ENCODE measurements at regions not wholly inside any gene's neighbourhood (a gene's known extent, or its start where the extent isn't known, plus 50 kb on each side); places are given as distances from the start of the nearest gene placed in this dataset.
"Not testable (repeated sequence)": the region's sequence is repeated elsewhere in the genome, so short reads cannot be mapped to it uniquely, and the experiment has no call there.

DNA sequence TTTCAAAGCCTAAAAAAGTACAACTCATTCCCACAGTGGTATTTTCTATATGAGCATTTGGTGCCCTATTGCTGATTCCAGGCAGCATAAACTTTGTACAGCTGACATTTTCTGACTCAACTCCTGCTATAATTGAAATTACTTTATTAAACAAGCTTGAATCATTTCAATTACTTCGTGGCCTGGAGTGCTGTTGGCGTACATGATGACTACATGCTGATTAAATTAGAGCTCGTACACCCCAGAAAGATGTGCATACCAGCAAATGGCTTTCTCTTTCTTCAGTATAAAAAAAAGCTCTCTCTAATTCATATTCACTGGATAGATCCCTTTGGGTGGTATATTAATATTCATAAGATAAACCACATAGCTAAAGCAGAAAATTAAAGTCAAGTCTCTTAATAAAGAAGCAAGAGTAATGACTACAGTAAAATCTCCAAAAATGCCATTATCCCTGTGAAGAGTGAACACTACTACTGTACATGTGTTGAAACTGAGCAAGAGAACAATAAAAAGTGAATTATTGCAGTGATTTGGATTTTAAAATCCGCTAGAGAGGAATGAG is 245.0 kb upstream of the IGFBP7 start:
- DNase-seq (ENCODE audit: low read depth in 2 of 3, low spot score in 2 of 3) = no peak

- no peak for DNase-seq (ENCODE audit: low read depth in 2 of 3, low spot score in 2 of 3)
Observed at GRCh38 chr4:57351731-57352130, 241.5 kb upstream of the IGFBP7 start.

- no peak for DNase-seq (ENCODE audit: low read depth in 2 of 3, low spot score in 2 of 3)
Observed at GRCh38 chr4:57344296-57344695, 234.1 kb upstream of the IGFBP7 start.

GRCh38 chr4:57342411-57342810 is 232.2 kb upstream of the IGFBP7 start:
- no peak for DNase-seq (ENCODE audit: low read depth in 2 of 3, low spot score in 2 of 3)

- not testable (repeated sequence) for DNase-seq (ENCODE audit: low read depth in 2 of 3, low spot score in 2 of 3)
Observed at GRCh38 chr4:57338861-57339260, 228.7 kb upstream of the IGFBP7 start.

GRCh38 chr4:57333684-57334083 is 223.5 kb upstream of the IGFBP7 start:
- DNase-seq (ENCODE audit: low read depth in 2 of 3, low spot score in 2 of 3) = no peak

DNA sequence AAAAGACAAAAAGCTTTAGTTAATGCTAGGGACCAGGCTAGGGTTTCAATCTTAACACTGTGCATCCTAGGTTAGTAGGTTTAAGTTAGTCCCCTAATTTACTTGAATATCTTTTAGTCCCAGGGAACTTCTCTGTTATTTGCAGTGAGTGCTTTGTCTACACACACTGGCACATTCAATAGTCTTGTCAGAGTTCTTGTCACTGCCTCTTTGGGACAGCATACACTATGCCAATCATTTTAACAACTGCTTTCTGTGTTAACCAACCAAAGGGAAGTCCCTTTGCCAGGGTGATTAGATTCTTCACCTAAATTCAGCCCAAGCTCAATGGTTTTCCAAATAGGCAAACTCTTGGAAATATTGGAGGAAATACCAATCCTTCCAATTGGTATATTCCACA is 221.8 kb upstream of the IGFBP7 start:
- no peak for DNase-seq (ENCODE audit: low read depth in 2 of 3, low spot score in 2 of 3)

GRCh38 chr4:57329279-57329678 is 219.1 kb upstream of the IGFBP7 start:
- DNase-seq (ENCODE audit: low read depth in 2 of 3, low spot score in 2 of 3) = no peak

DNA sequence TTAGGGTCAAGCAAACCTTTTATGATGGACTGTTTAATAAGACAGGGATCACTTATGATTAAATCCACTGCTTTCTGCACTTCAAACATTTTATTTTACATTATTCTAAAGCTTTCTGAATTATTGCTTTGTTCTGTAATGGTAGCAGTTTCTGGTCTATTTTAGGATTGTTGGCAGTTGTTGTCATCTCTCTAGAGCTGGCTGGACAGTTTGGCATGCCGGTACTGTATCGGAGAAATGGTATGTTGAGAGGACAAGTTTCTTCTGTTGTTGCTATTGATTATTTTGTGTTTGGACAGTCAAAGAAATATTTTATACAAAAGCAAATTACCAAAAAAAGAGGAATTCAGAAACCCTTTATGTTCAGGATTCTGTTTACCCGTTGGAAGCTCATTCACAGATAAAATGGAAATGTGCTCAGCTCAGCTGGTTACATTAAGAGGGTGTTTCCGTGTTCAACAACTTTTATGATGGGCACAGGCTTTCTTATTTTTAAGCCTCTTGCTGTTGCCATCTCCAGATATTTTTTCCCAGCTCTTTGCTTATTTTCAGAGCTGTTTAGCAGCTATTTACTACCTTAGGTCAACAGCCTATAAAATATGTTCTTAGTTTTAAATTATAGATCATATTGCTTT is 214.6 kb upstream of the IGFBP7 start:
- DNase-seq (ENCODE audit: low read depth in 2 of 3, low spot score in 2 of 3) = no peak

GRCh38 chr4:57320849-57321248 is 210.7 kb upstream of the IGFBP7 start:
- DNase-seq (ENCODE audit: low read depth in 2 of 3, low spot score in 2 of 3) = no peak

DNA sequence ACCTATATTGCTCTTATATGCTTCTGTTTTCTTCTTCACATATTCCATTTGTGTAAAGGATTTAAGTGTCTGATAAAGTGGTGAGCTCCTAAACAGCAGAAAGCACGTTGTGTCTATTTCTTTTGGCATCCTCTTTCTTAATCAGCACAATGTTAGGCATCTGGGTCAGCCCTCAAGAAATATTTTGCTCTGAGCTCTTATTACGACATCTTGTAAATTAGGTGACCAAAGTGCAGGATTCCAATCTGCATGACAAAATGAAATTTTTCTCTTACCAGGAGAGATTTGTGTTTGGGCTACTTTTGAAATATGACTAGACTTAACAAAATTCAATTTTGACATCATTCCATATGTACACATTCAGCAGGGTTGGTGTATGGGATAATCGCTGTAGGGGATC is 210.0 kb upstream of the IGFBP7 start:
- DNase-seq (ENCODE audit: low read depth in 2 of 3, low spot score in 2 of 3) = no peak

DNA sequence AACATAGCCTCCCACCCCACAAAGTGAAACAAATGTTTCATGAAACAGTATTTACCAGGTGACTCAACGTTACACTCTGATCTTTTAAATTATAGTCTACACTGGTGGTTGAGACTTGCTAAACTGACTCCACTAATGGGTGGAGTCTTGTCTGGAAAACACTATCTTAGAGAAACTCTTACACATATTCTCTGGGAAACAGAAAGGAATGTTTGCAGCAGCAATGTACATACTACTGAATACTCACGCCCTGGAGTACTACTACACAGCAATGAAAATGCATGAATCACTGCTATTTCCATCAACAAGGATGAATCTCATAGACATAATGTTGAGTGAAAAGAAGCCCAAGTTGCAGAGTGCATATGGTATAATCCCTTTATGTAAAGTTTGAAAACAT is 208.5 kb upstream of the IGFBP7 start:
- no peak for DNase-seq (ENCODE audit: low read depth in 2 of 3, low spot score in 2 of 3)

DNA sequence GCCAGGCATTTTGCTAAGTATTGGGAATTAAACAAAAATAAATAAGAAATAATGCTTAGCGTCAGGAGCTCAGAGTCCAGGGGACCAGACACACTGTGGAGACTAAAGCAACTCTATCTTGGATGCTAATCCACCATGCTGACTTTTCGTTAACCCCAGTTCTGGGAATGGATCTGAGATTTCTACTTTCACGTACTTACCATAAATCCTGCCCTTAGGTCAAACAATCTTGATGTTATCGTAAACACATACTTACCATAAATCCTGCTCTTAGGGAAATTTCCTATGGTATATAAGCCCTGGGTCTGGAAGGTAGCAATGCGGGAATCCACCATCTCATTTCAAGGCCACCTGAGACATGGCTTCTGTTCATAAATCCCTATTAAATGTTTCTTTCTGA is 204.5 kb upstream of the IGFBP7 start:
- no peak for DNase-seq (ENCODE audit: low read depth in 2 of 3, low spot score in 2 of 3)

- no peak for DNase-seq (ENCODE audit: low read depth in 2 of 3, low spot score in 2 of 3)
Observed at GRCh38 chr4:57312296-57312695, 202.1 kb upstream of the IGFBP7 start.

GRCh38 chr4:57309658-57310057 is 199.5 kb upstream of the IGFBP7 start:
- no peak for DNase-seq (ENCODE audit: low read depth in 2 of 3, low spot score in 2 of 3)

- DNase-seq (ENCODE audit: low read depth in 2 of 3, low spot score in 2 of 3) = no peak
Observed at GRCh38 chr4:57308301-57308700, 198.1 kb upstream of the IGFBP7 start.

DNA sequence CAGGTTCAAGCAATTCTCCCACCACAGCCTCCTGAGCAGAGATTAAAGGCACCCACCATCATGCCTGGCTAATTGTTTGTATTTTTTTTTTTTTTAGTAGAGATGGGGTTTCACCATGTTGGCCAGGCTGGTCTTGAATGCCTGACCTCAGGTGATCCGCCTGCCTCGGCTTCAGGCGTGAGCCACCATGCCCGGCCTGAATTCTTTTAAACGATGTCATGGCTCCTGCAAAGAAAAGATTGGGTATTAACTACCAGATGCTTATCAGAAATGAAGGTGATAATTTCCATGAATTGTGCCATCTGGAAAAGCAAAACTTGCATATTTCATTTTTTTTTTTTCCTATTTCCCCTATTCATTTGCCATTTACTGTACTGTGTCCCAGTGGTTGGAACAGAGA is 195.7 kb upstream of the IGFBP7 start:
- DNase-seq (ENCODE audit: low read depth in 2 of 3, low spot score in 2 of 3) = no peak

GRCh38 chr4:57303012-57303751 is 193.0 kb upstream of the IGFBP7 start:
- DNase-seq (ENCODE audit: low read depth in 2 of 3, low spot score in 2 of 3) = no peak

GRCh38 chr4:57300300-57300699 is 190.1 kb upstream of the IGFBP7 start:
- not testable (repeated sequence) for DNase-seq (ENCODE audit: low read depth in 2 of 3, low spot score in 2 of 3)

DNA sequence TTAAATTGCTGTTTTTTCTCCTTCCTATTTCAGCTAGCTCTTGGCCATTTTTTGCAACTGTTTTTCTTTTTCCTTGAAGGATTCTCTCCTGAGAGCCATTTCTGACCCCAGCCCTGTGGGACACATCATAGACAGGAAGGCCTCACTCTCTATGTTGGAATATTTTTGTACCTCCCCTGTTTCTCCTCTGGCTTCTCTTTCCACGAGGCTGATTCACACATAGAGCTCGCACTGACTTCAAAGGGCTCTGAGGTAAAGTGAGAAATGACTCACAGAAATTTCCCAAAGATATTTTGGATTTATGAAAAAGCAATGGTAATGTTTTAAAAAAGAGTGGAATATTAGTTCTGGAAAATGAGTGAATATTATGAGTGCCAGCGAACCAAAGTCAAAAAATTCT is 181.7 kb upstream of the IGFBP7 start:
- no peak for DNase-seq (ENCODE audit: low read depth in 2 of 3, low spot score in 2 of 3)

DNA sequence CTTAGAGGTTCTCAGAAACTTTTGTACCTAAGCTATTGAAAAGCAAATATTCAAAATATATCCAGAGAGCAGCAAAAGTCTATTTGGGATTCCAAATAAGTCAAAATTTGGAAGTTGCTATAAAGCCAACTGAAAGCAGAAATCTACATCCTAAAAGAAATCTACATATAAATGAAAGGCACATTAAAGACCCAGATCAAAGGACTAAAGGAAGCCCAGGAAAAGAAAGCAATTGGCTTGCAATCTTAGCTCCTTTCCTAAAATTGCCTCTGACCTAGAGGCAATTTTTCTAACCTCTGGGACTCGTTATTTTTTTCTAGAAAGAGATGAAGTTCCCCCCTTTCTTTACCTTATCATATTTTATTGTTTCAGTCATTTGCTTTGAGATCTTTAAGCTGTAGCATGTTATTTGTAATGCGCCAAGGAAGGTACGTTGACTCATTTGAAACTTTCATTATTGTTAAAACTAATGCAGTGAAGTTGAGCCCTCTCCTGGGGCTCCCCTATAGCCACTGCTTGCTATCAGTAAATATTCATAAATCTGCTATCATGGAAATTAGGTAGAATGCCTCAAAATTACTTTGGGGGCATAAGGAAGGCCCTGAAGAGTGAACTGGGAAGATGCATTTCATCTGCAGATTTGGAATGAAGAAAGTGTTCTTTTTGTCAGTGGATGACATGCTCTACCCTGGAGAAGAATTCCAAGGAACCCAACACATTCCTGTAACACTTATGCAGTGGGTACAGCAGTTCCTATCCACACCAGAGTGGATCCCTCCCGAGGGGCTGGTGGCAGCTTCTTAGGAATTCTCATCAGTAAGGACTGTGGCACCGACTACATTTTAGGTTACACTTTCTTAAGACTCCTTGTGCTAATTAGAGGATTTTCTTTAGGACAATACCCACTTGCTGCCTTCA is 177.8 kb upstream of the IGFBP7 start:
- DNase-seq (ENCODE audit: low read depth in 2 of 3, low spot score in 2 of 3) = no peak

DNA sequence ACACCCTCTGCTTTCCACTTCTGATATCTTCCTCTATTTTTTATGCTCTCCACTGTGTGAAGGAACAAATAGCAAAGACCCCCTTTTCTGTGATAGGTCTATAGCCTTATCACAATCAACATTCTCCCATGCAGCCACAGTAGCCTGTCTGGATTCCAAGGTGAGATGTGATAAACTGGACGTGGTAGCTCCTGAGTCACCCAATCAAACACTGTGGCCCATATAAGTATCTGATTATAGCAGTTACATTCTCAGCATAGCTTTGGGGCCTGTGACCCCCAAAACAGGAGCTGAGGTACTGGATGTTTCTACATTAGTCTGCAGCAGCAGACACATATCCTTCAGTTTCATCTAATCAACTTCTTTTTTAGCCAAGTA is 172.7 kb upstream of the IGFBP7 start:
- DNase-seq (ENCODE audit: low read depth in 2 of 3, low spot score in 2 of 3) = no peak

Measured in activated CD8-positive, alpha-beta memory T cell treated with anti-CD3 and anti-CD28 coated beads for 48 hours (primary cell).